CD4-positive, alpha-beta T cell treated with Interleukin-17A for 1 hour (primary cell): ENCODE measurements at regions not wholly inside any gene's neighbourhood (a gene's known extent, or its start where the extent isn't known, plus 50 kb on each side); places are given as distances from the start of the nearest gene placed in this dataset.
"Not testable (repeated sequence)": the region's sequence is repeated elsewhere in the genome, so short reads cannot be mapped to it uniquely, and the experiment has no call there.

Experiments used
- DNase-seq: peaks from one replicate; pipeline ENCODE4 v3.0.0-alpha.2; 2020

GRCh38 chr17:71464751-71465150 lies 656.1 kb upstream of the SOX9 start:
- no peak for DNase-seq

DNA sequence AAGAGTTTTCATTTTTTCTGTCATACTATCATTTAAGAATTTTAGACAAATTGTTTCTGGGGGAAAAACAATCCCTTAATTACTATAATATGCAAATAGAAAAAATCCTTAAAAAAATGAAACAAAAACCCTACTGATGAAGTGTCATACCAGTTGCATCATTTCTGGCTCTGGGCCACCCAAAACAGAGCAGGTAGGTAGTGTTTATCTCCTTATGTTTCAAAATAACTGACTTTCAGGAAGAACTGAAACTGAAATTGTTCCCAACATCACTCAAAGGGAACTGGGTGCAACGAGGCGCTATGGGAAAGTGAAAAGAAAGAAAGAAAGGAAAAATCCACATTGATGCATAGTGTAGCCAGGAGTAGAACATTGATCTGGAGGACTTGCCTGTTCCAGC lies 653.1 kb upstream of the SOX9 start:
- DNase-seq = no peak

- DNase-seq = no peak
Measured at GRCh38 chr17:71470062-71470461, 650.8 kb upstream of the SOX9 start.

DNA sequence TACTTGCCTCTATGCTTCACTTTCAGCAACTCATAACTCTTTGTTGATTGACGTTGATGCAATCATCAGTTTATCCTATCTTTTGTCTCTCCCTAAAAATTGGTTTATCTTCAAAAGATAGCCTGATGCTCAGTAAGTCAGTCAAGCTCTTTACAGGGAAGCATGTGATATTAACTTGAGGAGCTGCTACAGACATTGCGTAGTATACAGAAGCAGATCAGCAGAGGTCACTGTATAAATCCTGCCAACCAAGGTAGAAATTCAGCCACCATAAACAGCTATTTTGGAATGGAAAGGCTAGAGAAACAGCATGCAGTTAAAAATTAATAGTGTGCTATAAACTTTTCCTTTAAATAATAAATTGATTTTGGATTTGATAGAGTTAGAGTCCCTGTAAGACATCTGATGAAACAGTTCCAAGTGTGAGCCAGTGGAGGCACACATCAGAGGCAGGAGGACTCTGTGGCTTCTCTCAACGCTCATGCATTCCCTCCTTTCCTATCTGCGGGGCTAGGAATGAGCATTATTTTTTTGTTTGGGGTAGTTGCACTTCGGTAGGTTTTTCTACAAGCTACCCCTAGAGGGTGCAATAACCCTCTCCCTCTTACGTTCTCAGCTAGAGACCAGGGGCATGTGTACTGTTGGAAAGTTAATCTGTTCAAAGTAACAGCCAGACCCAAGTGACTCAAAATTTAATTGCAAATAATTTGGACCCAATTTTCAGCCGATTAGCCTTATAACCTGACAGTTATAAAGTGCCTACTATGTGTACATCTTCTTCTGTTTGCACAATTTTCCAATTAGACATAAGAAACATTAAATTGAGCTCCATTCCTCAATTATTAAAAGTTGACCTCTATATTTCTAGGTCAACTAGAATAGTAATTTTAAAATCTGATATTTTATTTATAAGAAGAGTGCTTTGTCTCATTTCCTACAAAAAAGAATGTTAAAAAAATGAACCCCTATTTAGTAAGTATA lies 647.7 kb upstream of the SOX9 start:
- DNase-seq = no peak

GRCh38 chr17:71477356-71477755 lies 643.5 kb upstream of the SOX9 start:
- DNase-seq = no peak

- no peak for DNase-seq
Measured at GRCh38 chr17:71480099-71480498, 640.7 kb upstream of the SOX9 start.

- DNase-seq = no peak
Measured at GRCh38 chr17:71482625-71483024, 638.2 kb upstream of the SOX9 start.

DNA sequence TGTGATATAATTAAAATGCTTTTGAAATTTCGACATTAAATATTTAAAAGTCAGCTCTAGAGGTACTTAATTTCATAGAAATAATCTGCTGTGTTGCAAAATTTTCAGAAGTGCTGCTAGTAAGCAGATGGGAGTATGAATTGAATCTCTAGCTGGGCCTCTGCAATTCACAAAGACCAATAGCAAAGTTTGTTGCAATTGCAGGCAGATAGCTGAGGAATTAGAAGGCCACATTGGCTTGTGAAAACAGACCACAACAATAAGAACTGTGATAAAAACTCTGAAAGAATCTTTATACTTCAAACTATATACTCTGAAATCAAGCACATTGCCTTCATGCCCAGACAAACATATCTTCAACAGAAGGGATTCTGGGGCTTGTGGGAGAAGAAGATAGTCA lies 636.3 kb upstream of the SOX9 start:
- DNase-seq = no peak

DNA sequence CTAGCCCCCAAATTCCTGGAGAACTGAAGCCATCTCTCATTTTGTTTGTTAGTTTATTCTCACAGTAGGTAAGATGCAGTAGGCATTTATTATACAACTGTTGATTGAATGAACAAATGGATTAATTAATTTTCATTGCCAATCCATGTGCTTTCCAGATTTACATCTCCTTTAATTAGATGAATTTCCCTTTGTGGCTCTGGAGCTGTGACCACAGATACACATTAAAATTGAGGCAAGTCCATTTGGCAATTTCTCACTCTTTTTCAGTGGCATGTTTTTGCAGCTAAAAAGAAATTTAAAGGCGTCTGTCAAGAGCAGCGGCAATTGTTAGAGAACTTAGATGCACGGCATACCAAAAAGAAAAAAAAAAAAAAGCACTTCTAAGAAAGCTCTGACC lies 635.4 kb upstream of the SOX9 start:
- DNase-seq = no peak

DNA sequence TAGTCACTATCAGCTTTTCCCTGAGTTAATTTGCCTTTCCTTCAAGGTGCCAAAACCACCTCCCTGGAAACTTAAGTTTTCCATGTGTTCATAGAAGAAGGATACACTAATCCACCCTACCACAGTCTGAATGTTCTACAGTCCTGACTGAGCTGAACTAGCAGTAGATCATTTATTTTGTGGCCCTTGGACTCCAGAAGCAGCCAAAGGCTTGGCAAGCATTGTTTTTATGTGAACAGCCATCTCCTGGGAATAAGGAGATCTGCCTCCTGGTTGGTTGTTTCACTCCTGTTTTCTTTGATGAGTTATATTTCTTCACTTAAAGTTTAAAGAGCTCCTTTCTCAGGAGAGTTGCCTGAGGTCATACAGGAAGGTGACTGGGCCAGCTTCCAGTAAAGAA lies 634.6 kb upstream of the SOX9 start:
- DNase-seq = no peak

DNA sequence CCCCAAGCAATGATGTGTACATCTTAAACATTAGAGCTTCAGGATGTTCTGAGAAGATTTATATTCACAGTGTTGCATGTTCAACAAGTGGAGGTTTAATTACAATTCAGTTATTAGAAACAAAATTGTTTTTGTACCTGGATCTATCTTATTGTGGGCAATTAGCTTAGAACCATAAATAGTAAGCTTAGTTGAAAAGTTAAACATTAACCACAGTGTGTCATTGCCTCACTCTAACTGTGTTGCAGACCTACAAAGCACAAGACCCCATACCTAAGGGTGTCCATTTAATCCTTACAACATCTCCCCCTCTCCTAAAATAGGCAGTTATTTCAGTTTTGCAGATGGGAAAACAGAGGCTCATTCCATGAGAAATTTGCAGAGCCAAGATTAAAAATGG lies 632.0 kb upstream of the SOX9 start:
- DNase-seq = no peak

GRCh38 chr17:71494062-71494855 lies 626.6 kb upstream of the SOX9 start:
- DNase-seq = no peak

GRCh38 chr17:71495420-71495819 lies 625.4 kb upstream of the SOX9 start:
- DNase-seq = no peak

DNA sequence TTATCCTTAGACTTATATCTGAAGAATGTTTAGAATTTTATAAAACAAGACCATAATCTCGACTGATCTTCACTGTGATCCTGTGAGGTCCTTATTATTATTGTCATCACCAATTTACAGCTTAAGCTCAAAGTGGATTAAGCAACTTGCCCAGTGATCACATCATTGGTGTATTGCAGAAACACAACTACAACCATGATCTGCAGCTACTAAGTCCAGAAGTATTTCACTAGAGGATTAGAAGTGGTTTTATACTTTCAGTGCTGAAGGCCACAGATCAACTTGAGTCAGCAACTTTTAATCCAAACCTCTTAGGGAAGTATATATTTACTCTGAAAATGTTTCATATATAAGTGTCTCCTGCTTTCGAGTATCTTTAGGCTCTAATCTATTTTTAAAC lies 624.3 kb upstream of the SOX9 start:
- no peak for DNase-seq

DNA sequence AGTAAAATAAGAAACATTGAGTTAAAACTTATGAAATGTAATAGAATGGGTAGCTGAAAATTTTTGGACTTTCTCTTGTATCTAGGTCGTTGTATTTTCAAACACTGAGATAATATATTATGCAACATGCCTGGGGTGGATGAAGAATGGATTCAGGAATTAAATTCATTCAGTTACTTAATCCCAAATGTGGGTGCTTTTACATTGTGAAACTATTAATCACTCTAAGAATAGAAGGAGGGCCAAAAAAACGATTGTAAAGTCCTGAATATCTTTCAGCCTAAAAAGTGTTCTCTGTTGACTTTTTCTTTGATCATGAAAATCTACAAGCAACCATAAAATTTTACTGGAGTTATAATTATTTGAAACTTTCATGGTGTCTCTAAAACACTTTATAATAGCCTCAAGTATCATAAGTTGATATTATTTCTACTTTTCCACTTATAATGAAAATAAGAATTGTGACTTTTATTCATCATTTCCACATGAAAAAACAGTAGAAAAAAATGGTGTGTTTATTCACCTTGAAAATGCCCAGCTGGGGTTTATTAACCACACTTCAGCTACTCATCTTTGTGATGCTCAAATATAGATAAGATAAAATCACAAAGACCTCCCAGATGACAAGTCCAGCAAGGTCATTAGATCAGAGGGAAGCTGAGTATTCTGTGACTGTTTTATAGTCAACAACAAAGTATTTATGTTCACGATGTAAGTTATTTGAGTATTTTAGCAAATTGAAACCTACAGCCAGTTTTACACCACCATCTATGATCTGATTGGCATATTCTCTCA lies 619.9 kb upstream of the SOX9 start:
- no peak for DNase-seq

GRCh38 chr17:71501711-71502110 lies 619.1 kb upstream of the SOX9 start:
- no peak for DNase-seq

DNA sequence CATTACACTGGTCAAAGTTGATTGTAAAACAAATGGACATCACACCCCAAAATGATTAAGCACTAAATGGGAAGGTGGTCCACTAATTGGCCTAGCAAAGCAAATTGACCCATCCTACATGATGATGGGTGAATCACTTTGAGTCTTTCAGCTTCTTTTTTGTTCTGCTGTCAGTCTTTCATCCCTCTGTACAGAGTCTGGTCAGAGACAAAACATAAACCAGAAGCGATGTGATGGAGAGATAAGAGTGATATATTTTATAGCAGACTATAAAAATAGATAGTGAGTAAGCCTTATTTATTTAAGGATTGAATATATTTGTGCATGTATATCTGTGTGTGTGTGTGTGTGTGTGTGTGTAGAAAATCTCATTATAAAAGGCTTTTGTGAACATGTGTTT lies 618.4 kb upstream of the SOX9 start:
- no peak for DNase-seq

GRCh38 chr17:71503710-71504465 lies 616.9 kb upstream of the SOX9 start:
- no peak for DNase-seq

- no peak for DNase-seq
Measured at GRCh38 chr17:71505200-71505599, 615.6 kb upstream of the SOX9 start.

DNA sequence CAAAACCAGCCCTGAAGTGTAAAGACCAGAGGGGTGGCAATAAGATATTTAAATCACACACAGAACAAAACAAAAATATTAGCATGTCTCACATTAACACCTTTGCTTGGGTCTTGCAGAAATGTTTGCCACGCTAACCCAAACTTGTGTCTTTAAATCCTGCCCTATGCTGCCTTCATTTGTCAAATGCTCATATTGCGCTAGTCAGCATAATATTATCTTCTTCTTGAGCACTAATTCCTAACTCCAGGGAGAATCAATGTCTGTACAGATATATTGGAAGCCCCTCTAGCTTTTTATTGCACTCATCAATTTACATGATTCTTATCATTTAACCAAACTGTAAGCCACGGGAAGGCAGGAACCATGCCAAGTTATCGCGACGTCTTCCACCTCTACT lies 614.8 kb upstream of the SOX9 start:
- no peak for DNase-seq

- DNase-seq = no peak
Measured at GRCh38 chr17:71511266-71511995, 609.4 kb upstream of the SOX9 start.

GRCh38 chr17:71513725-71514124 lies 607.1 kb upstream of the SOX9 start:
- DNase-seq = not testable (repeated sequence)
